HG03558 (cell line): ENCODE measurements at regions not wholly inside any gene's neighbourhood (a gene's known extent, or its start where the extent isn't known, plus 50 kb on each side); places are given as distances from the start of the nearest gene placed in this dataset.
"Not testable (repeated sequence)": the region's sequence is repeated elsewhere in the genome, so short reads cannot be mapped to it uniquely, and the experiment has no call there.

Source experiments
- ATAC-seq: cut with Tn5 transposase; IDR thresholded peaks from one replicate; pipeline ENCODE4 v1.9.1; 2021; ENCODE audit warnings: moderate number of reproducible peaks; ENCODE audit not compliant: unreplicated experiment; ENCODE audit errors: extremely low read depth

DNA sequence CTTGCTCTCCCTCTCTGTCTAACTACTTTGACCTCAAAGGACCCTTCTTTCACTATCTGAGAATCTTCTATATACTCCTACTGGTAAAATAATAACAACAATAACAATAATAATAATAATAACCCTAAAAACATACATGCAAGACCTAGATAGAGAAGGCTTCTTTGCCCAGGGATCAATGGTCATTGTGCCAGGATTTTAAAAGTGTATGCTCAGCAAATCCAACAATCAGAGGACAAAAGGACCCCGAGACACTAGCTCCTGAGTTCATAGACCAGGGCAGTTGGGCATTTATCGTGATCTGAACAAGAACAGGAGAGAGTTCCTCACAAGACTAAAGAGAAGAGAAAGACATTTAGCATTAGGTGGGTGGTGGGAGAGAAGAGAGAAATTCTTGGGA is 358.5 kb downstream of the DAD1 start:
- ATAC-seq, result no peak

DNA sequence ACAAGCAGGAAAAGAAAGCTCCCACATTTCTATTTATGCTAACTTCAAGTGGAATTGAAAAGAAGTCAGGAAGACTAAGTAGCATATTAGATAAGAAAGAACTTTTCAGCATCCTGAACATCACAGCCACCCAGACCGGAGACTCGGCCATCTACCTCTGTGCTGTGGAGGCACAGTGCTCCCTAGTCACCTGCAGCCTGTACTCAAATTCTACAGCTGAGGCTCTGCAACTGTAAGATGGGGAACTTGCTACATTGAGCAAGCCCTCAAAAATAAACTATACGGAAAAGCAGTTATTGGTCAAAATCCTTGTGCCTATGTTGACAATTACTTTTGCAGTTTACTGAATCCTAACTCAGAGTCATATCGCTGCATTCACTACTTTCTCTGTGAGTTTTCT is 361.9 kb downstream of the DAD1 start:
- no peak for ATAC-seq

DNA sequence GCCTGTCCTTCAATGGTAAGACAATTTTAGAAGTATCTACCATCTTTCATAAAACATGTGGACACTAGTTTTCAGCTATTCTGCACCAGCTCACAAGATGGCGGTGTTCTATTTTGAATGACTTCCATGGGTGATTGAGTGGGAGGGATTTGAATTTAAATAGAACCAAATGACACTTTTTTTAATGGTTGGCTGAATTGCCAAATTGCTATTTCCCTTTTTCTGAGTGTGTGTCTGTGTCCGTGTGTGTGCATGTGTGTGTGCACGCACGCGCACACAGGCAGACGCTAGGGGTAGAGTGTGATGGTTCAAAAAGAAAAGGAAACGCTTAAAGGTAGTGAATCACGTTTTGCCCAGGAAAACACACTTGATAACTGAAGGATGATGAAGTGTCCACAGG is 362.6 kb downstream of the DAD1 start:
- no peak for ATAC-seq

DNA sequence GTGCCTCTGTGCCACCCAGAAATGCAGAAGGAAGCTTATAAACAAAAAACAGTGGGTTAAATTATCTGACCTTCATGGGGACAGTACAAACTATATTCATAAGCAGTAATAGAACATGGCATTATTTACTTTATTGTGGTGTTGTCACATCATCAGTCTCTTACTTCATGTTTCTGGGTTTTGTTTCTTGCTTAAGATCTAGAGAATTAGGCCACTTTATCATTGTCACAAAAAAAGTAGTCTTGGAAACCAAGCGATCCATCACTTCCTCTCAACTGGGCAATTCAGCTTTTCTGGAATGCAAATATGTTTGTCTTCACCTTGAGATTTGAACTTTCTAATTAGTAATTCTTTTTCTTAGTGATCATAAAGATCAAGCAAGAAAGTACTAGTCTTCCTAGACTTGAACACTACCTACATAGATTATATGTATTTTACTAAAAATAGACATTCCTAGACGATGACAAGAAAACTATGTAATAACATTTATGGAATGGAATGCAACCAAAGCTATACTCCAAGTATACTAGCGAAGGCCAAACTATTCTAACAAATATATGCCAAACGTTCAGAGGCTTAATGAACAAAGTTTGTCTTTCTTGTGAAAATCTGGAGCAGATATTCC is 363.4 kb downstream of the DAD1 start:
- no peak for ATAC-seq

DNA sequence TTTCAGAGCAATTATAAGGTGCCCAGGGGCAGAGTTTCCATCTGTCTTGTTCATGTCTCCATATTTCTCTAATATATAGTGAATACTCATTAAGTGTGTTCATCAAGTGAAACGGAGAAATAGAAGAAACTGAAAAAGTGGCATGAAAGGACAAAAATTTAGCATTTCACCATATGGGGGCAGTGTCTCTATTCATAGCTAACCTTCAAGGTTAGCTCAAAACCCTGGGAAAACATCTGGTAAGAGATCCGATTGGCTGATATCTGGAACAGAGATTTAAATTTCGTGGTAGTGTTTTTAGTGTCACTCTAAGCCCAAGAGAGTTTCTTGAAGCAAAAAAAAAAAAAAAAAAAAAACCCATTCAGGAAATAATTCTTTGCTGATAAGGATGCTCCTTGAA is 367.5 kb downstream of the DAD1 start:
- no peak for ATAC-seq

DNA sequence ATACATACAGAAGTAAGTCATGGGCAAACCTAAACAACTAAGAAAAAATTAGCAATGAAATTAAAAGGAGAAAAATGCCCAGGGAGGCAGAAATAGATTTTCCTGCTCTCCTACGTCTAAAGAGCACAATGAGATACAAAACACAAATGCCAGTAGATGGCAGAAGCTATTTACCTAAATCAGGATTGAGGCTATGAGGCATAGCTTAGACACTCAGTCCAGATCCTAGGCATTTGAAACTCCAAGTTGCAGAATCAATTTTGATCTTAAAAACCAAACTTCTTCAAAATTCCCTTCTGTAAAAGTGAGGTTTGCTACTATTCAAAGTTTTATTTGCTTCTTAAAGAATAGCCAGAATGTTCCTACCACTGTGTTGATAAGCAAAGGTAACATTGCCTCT is 368.6 kb downstream of the DAD1 start:
- ATAC-seq, result no peak

DNA sequence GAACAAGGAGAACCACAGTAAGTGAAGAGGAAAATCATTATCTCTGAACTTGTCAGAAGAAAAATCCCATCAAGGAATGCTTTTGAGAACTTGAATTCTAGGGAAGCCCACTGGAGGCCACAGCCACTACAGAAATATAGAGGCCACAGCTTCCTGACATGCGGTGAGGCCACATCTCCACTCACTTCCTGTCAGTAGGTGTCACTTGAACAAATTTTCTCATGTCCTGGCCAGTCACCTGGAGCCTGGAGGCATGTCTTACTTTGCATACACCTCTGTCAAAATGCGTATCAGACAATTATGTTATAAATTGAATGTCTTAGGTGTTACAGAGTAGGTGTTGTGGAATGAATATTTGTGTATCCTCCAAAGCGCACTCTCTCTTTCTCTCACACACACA is 370.3 kb downstream of the DAD1 start:
- ATAC-seq, result no peak

DNA sequence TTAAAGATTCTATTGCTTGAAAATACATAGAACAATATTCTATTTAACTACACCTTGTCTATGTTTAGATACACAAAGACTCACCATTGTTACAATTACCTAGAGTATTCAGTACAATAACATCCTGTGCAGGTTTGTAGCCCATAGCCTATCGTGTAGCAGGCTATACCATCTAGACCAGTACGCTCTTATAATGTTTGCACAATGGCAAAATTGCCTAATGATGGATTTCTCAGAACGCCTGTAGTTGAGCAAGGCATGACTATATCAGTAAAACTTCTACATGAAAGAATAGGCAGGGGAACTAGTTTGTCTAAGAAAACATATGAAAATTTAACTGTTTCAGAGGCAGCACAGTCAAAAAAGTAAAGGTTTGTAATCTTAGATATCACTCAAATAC is 375.9 kb downstream of the DAD1 start:
- ATAC-seq, result no peak

DNA sequence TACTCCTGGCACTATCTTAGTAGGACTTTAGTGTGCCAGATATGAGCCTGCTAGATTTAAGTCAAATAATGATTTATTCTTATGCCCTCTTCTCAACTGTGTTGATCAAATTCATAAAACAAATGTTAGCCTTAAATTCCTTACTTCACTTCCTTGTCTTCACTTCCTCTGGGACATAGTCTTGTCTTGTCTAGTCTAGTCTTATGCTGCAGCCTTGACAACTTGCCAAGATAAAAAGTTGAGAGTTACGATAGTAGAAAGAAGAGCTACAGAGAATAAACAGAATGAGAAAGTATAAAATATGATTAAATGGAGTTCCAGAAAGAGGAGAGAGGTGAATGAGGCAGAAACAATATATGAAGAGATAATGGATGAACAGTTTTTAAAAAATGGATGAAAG is 378.1 kb downstream of the DAD1 start:
- ATAC-seq, result no peak

DNA sequence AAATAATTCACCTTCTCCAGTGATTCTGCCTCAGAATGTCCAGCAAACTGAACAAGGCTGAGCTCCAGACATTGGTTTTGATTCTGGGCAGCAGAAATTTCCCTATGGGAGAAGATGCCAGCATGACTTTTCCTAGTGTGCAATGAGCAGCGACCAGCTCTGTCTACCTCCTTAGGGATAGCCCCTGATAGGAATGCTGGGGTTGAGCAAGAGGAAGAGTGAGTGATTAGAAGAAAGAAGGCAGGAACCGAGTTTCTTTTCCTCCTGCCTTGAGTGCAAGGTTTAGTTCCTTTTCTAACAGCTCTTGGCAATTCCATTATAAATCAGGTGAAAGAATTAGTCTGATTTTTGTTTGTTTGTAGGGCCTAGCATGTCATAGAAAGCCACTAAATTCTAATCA is 379.0 kb downstream of the DAD1 start:
- no peak for ATAC-seq

DNA sequence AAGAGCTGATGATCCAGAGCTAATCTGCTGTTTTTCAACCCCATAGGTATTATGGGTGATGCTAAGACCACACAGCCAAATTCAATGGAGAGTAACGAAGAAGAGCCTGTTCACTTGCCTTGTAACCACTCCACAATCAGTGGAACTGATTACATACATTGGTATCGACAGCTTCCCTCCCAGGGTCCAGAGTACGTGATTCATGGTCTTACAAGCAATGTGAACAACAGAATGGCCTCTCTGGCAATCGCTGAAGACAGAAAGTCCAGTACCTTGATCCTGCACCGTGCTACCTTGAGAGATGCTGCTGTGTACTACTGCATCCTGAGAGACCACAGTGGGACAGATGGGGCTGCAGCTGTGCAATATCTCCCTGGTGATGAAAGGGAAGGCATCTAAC is 386.0 kb downstream of the DAD1 start:
- no peak for ATAC-seq

DNA sequence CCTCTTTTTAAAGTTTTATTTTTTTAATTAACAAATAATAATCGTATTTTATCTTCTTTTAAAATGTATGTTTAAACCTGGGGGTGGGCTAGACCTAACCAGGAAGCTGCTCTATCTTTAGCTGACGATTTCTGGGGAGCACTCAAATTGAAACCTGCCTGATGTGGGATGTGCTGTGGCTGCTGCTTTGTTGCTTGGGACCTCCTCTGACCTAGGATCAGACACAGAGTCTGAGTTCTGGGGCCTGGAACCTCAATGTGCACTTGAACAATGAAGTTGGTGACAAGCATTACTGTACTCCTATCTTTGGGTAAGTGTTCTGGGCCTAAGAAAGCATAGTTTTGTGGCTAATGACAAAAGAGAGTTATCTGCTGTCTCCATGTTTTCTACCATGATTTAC is 386.7 kb downstream of the DAD1 start:
- ATAC-seq, result no peak

DNA sequence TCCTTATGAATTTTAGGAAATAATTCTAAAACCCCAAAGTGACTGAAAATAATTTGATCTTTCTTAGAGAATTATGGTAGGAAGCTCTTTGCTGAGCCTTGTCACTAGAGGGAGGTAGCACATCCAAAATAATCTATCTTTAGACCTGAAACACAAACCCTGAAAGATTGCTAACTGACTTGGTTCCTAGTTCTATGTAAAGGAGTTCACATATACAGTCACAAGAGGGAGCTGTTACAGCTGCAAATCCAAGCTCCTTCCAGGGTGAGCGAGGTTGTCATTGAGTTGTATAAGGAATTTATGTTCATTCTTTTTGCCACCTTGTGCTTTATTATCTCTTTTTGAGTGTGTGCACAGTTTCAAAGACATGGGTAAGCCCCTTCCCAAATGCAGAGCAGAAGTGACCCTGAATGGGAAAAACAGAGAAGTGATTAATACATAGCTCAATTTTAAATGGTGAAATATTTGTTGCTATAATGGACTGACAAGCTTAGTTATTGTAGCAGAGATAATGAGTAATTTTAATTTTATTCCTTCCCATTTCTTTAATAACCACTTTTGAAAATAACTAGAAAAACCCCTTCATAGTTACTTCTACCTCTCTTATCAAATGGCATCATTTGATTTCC is 387.9 kb downstream of the DAD1 start:
- no peak for ATAC-seq

DNA sequence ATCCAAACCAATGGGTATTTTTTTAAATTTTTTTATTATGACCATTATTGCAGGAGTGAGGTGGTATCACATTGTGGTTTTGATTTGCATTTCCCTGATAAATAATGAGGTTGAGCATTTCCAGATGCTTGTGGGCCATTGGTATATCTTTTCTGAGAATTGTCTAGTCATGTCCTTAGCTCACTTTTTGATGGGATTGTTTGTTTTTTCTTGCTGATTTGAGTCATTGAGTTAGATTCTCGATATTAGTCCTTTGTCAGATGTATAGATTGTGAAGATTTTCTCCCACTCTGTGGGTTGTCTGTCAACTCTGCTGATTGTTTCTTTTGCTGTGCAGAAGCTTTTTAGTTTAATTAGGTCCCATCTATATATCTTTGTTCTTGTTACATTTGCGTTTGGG is 388.9 kb downstream of the DAD1 start:
- ATAC-seq, result not testable (repeated sequence)

DNA sequence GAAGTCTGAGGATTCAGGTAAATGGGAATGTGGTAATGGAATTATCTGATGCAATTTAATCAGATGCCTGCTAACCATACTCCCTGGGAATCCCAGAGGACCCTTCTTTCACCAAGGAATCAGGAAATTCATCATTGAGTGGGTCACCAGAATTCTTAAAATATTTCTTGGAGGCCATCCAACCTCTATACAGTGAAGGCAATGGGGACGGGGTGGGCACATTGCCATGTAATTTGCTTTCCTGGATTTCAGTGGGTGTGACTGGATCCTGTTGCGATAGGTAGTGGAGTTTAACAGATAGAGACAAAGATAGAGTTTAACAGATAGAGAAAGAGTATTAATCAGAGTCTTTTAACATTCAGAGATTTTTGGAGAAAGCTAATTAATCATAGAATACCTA is 394.4 kb downstream of the DAD1 start:
- ATAC-seq, result no peak

DNA sequence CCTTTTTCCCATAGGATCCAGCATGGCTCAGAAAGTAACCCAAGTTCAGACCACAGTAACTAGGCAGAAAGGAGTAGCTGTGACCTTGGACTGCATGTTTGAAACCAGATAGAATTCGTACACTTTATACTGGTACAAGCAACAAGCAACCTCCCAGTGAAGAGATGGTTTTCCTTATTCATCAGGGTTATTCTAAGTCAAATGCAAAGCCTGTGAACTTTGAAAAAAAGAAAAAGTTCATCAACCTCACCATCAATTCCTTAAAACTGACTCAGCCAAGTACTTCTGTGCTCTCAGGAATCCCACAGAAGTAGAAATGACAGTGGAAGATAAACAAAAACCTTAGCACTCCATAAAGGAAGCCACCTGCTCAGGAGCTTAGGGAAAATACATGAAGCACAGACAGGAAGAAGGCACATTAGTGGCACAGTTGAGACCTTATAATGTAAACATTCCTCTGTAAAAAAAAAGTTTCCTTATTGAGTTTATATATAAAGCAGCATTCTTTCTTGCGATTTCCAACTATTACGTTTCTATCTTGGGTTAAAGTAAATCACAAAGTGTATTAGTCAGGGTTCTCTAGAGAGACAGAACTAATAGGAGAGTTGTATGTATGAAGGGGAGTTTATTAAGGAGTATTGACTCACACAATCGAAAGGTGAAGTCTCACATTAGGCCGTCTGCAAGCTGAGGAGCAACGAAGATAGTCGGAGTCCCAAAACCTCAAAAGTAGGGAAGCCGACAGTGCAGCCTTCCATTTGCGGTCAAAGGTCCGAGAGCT is 398.4 kb downstream of the DAD1 start:
- no peak for ATAC-seq

DNA sequence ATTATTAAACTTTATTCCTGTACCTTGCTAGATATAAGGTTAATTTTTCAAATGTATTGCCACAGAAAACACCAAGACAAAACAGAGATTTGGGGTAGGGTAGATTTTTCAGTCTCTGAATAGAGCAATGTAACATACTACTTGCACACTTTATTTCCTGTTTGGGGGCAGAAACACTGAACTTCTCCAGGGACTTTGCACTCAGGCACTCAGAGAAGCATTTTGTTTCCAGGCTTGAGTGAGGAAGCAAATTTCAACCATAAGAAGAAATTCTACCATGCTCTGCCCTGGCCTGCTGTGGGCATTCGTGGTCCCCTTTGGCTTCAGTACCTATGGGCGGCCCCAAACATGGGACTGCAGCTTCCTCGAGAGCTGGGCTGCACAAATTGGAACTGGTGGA is 399.1 kb downstream of the DAD1 start:
- ATAC-seq, result no peak

DNA sequence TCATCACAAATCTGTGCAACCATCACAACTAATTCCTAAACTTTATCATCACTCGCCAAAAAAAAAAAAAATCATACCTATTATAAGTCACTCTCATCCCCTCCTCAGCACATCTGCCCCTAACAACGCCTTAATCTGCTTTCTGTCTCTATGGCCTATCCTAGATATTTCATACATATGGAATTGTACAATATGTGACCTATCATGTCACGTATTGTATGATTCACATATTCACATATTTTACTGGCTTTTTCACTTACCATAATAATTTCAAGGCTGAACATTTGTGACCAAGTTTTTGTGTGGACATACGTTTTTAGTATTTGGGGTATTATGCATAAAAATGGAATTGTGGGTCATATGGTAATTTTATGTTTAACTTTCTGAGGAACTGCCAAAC is 400.7 kb downstream of the DAD1 start:
- ATAC-seq, result no peak

DNA sequence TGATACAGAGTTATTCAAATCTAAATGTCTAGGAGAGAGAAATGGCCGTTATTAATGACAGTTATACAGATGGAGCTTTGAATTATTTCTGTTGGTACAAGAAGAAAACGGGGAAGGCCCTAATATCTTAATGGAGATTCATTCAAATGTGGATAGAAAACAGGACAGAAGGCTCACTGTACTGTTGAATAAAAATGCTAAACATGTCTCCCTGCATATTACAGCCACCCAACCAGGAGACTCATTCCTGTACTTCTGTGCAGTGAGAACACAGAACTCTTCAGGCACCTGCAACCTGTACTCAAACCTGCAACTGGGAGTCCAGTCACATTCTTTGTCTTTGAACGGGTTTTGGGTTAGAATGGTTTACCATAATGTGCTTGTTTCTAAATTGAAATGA is 403.2 kb downstream of the DAD1 start:
- no peak for ATAC-seq

DNA sequence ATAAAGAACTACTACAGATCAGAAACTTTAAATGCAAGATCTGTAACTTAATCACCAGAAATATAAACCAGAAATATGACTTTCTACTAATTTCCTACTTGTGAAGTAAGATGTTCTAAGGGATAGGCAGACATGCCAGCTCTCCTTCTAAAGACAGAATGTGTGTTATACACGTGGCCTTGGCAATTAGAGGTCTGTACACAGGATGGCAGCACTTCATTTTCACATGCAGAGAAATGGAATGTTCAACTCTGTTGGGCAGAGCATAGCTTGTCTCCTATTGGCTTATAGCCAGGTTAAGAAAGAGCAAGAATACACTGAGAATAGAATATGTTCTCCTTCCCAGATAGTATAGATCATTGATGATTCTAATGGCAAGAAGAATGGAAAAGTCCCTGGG is 403.8 kb downstream of the DAD1 start:
- no peak for ATAC-seq

DNA sequence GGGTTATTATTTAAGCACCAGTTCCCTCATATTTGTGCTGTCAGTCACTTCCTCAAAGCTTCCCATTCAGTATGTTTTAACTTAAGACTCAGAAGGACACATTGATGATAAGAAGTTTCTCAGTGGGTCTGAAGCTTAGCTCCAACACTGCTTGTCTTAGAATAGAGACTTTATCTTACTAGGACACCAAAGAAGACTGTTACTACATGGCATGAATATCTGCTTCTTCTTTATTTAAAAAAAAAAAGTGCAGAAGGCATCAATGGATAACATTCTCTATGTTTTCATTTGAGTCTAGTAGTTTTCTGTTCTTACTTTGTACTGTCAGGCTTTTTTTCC is 404.2 kb downstream of the DAD1 start:
- ATAC-seq, result no peak
